ENCODE measurements at regions not wholly inside any gene's neighbourhood (a gene's known extent, or its start where the extent isn't known, plus 50 kb on each side); places are given as distances from the start of the nearest gene placed in this dataset.

GRCh38 chr17:5719976-5720375 is 135.7 kb upstream of the NLRP1 start:
- H3K27ac Mint-ChIP-seq (ENCODE audit: unreplicated experiment) = no peak overlapping the region
- no peaks in the 10 kb centered on the region for H3K36me3 Mint-ChIP-seq (ENCODE audit: low read depth, unreplicated experiment)
- no peaks in the 10 kb centered on the region for H3K27me3 Mint-ChIP-seq (ENCODE audit: unreplicated experiment)
- H3K4me3 Mint-ChIP-seq (ENCODE audit: unreplicated experiment) = no peak overlapping the region
- no peaks in the 10 kb centered on the region for H3K9me3 Mint-ChIP-seq (ENCODE audit: unreplicated experiment)
- H3K4me1 Mint-ChIP-seq (ENCODE audit: unreplicated experiment) = no peaks in the 10 kb centered on the region
- no peak for TF ChIP-seq CTCF (IDR thresholded peaks at IDR 0.05; ENCODE audit: unreplicated experiment)
- no peak for DNase-seq (ENCODE audit: low spot score)

GRCh38 chr17:5730373-5730772 is 146.1 kb upstream of the NLRP1 start:
- H3K27me3 Mint-ChIP-seq (ENCODE audit: unreplicated experiment) = peaks cover 1% of the 10 kb centered on the region
- DNase-seq (ENCODE audit: low spot score) = no peak
- no peaks in the 10 kb centered on the region for H3K36me3 Mint-ChIP-seq (ENCODE audit: low read depth, unreplicated experiment)
- H3K27ac Mint-ChIP-seq (ENCODE audit: unreplicated experiment) = no peak overlapping the region
- H3K4me3 Mint-ChIP-seq (ENCODE audit: unreplicated experiment) = no peak overlapping the region
- TF ChIP-seq CTCF (IDR thresholded peaks at IDR 0.05; ENCODE audit: unreplicated experiment) = no peak
- no peaks in the 10 kb centered on the region for H3K4me1 Mint-ChIP-seq (ENCODE audit: unreplicated experiment)
- H3K9me3 Mint-ChIP-seq (ENCODE audit: unreplicated experiment) = no peaks in the 10 kb centered on the region

- H3K36me3 Mint-ChIP-seq (ENCODE audit: low read depth, unreplicated experiment) = no peaks in the 10 kb centered on the region
- DNase-seq (ENCODE audit: low spot score) = no peak
- H3K27ac Mint-ChIP-seq (ENCODE audit: unreplicated experiment) = no peak overlapping the region
- no peaks in the 10 kb centered on the region for H3K4me1 Mint-ChIP-seq (ENCODE audit: unreplicated experiment)
- no peaks in the 10 kb centered on the region for H3K27me3 Mint-ChIP-seq (ENCODE audit: unreplicated experiment)
- H3K9me3 Mint-ChIP-seq (ENCODE audit: unreplicated experiment) = no peaks in the 10 kb centered on the region
- TF ChIP-seq CTCF (IDR thresholded peaks at IDR 0.05; ENCODE audit: unreplicated experiment) = no peak
- no peak overlapping the region for H3K4me3 Mint-ChIP-seq (ENCODE audit: unreplicated experiment)
Measured at GRCh38 chr17:5740937-5741336, 156.6 kb upstream of the NLRP1 start.

- H3K36me3 Mint-ChIP-seq (ENCODE audit: low read depth, unreplicated experiment) = no peaks in the 10 kb centered on the region
- H3K9me3 Mint-ChIP-seq (ENCODE audit: unreplicated experiment) = no peaks in the 10 kb centered on the region
- no peaks in the 10 kb centered on the region for H3K4me1 Mint-ChIP-seq (ENCODE audit: unreplicated experiment)
- no peak overlapping the region for H3K27ac Mint-ChIP-seq (ENCODE audit: unreplicated experiment)
- TF ChIP-seq CTCF (IDR thresholded peaks at IDR 0.05; ENCODE audit: unreplicated experiment) = no peak
- H3K4me3 Mint-ChIP-seq (ENCODE audit: unreplicated experiment) = no peak overlapping the region
- no peak for DNase-seq (ENCODE audit: low spot score)
- no peaks in the 10 kb centered on the region for H3K27me3 Mint-ChIP-seq (ENCODE audit: unreplicated experiment)
Measured at GRCh38 chr17:5741810-5742209, 157.5 kb upstream of the NLRP1 start.

- no peaks in the 10 kb centered on the region for H3K4me1 Mint-ChIP-seq (ENCODE audit: unreplicated experiment)
- H3K36me3 Mint-ChIP-seq (ENCODE audit: low read depth, unreplicated experiment) = no peaks in the 10 kb centered on the region
- DNase-seq (ENCODE audit: low spot score) = no peak
- no peaks in the 10 kb centered on the region for H3K27me3 Mint-ChIP-seq (ENCODE audit: unreplicated experiment)
- TF ChIP-seq CTCF (IDR thresholded peaks at IDR 0.05; ENCODE audit: unreplicated experiment) = no peak
- no peak overlapping the region for H3K27ac Mint-ChIP-seq (ENCODE audit: unreplicated experiment)
- H3K4me3 Mint-ChIP-seq (ENCODE audit: unreplicated experiment) = no peak overlapping the region
- no peaks in the 10 kb centered on the region for H3K9me3 Mint-ChIP-seq (ENCODE audit: unreplicated experiment)
Measured at GRCh38 chr17:5745111-5745813, 161.0 kb upstream of the NLRP1 start.

All from endothelial cell (in vitro differentiated cells).